WTC11 (cell line): ENCODE measurements at regions not wholly inside any gene's neighbourhood (a gene's known extent, or its start where the extent isn't known, plus 50 kb on each side); places are given as distances from the start of the nearest gene placed in this dataset.

Source experiments
- ATAC-seq: fragments of 200-7000 bp; cut with Tn5 transposase; 2 replicates; pipeline ENCODE4 v1.10.0; 2021; ENCODE audit warnings: mild to moderate bottlenecking, moderate library complexity
- CTCF ChIA-PET: fragments of 300-600 bp; sonication (Branson Sonifier 250); formaldehyde crosslinking; loops from one replicate; lab custom pipeline; 2021; ENCODE audit warnings: antibody characterized with exemption; lab: Charles Lee
- POLR2A ChIA-PET: fragments of 350-600 bp; sonication (Branson Sonifier 250); formaldehyde crosslinking; loops from one replicate; lab custom pipeline; 2021; ENCODE audit warnings: antibody characterized with exemption; lab: Charles Lee
- DNase-seq: peaks from one replicate; pipeline ENCODE4 v3.0.0; 2021; ENCODE audit warnings: low spot score
- H3K27ac Mint-ChIP-seq: 2 replicates; pipeline ENCODE4 v1.8.0; 2021; ENCODE audit warnings: mixed read lengths
- H3K27me3 Mint-ChIP-seq: 2 replicates; pipeline ENCODE4 v1.8.0; 2021; ENCODE audit warnings: low read depth, mild to moderate bottlenecking, moderate library complexity, mixed read lengths
- H3K36me3 Mint-ChIP-seq: 2 replicates; pipeline ENCODE4 v1.8.0; 2021; ENCODE audit warnings: mixed read lengths
- H3K4me1 Mint-ChIP-seq: 2 replicates; pipeline ENCODE4 v1.8.0; 2022; ENCODE audit warnings: mixed read lengths
- H3K4me3 Mint-ChIP-seq: 2 replicates; pipeline ENCODE4 v1.8.0; 2021; ENCODE audit warnings: mild to moderate bottlenecking, moderate library complexity, mixed read lengths
- H3K9me3 Mint-ChIP-seq: 2 replicates; pipeline ENCODE4 v1.8.0; 2021; ENCODE audit warnings: mixed read lengths
- ATF1 ChIP-seq: sonication (generic); formaldehyde crosslinking; IDR thresholded peaks from 2 replicates; pipeline ENCODE4 v1.8.1; 2023; ENCODE audit warnings: mild to moderate bottlenecking, moderate library complexity, missing genetic modification reagents
- EMX1 ChIP-seq: fragments of 250-450 bp; sonication (Bioruptor Pico); IDR thresholded peaks from 2 replicates; pipeline ENCODE4 v1.8.0; 2021; ENCODE audit warnings: mild to moderate bottlenecking
- ETV6 ChIP-seq: sonication (generic); formaldehyde crosslinking; IDR thresholded peaks from 2 replicates; pipeline ENCODE4 v1.8.1; 2022; ENCODE audit warnings: mild to moderate bottlenecking, missing genetic modification reagents
- FOXJ3 ChIP-seq: sonication (generic); formaldehyde crosslinking; IDR thresholded peaks from 2 replicates; pipeline ENCODE4 v1.9.0; 2021; ENCODE audit warnings: missing genetic modification reagents, mild to moderate bottlenecking, borderline replicate concordance
- FOXK1 ChIP-seq: sonication (generic); formaldehyde crosslinking; IDR thresholded peaks from 2 replicates; pipeline ENCODE4 v1.8.0; 2022; ENCODE audit warnings: mild to moderate bottlenecking, moderate library complexity, missing genetic modification reagents
- FOXP1 ChIP-seq: sonication (generic); formaldehyde crosslinking; IDR thresholded peaks from 2 replicates; pipeline ENCODE4 v1.8.0; 2022; ENCODE audit warnings: missing genetic modification reagents, mild to moderate bottlenecking, moderate library complexity, borderline replicate concordance
- GRHL2 ChIP-seq: fragments of 250-450 bp; sonication (Bioruptor Pico); IDR thresholded peaks from 2 replicates; pipeline ENCODE4 v1.8.0; 2022; ENCODE audit warnings: mild to moderate bottlenecking, moderate library complexity; ENCODE audit not compliant: insufficient replicate concordance, severe bottlenecking
- MXD4 ChIP-seq: fragments of 250-450 bp; sonication (Bioruptor Pico); IDR thresholded peaks from 2 replicates; pipeline ENCODE4 v1.8.0; 2021; ENCODE audit warnings: mild to moderate bottlenecking, moderate library complexity, borderline replicate concordance
- NFATC4 ChIP-seq: fragments of 250-450 bp; sonication (Bioruptor Pico); IDR thresholded peaks from 2 replicates; pipeline ENCODE4 v1.9.0; 2021; ENCODE audit warnings: mild to moderate bottlenecking
- NR1H2 ChIP-seq: sonication (generic); formaldehyde crosslinking; IDR thresholded peaks from 2 replicates; pipeline ENCODE4 v1.9.0; 2021; ENCODE audit warnings: mild to moderate bottlenecking, moderate library complexity, missing genetic modification reagents
- ZNF121 ChIP-seq: sonication (generic); formaldehyde crosslinking; IDR thresholded peaks from 2 replicates; pipeline ENCODE4 v1.8.0; 2023; ENCODE audit warnings: missing genetic modification reagents
- ZNF138 ChIP-seq: sonication (generic); formaldehyde crosslinking; conservative IDR thresholded peaks from 2 replicates; pipeline ENCODE4 v1.8.1; 2022; ENCODE audit warnings: mild to moderate bottlenecking, moderate library complexity, missing genetic modification reagents
- ZNF396 ChIP-seq: fragments of 250-450 bp; sonication (Bioruptor Pico); IDR thresholded peaks from 2 replicates; pipeline ENCODE4 v1.8.0; 2021; ENCODE audit warnings: mild to moderate bottlenecking, moderate library complexity, borderline replicate concordance
- ZNF671 ChIP-seq: fragments of 250-450 bp; sonication (Bioruptor Pico); IDR thresholded peaks from 2 replicates; pipeline ENCODE4 v1.8.0; 2021; ENCODE audit warnings: mild to moderate bottlenecking
- TF ChIP-seq, protein P1 (sequence below): sonication (generic); formaldehyde crosslinking; IDR thresholded peaks from 2 replicates; pipeline ENCODE4 v1.8.1; 2023; ENCODE audit warnings: mild to moderate bottlenecking, missing genetic modification reagents, moderate library complexity
- TF ChIP-seq, protein P2 (sequence below): sonication (generic); formaldehyde crosslinking; conservative IDR thresholded peaks from 2 replicates; pipeline ENCODE4 v1.8.1; 2023; ENCODE audit warnings: mild to moderate bottlenecking, low read depth, missing genetic modification reagents, moderate library complexity
- TF ChIP-seq, protein P3 (sequence below): fragments of 250-450 bp; sonication (Bioruptor Pico); IDR thresholded peaks from 2 replicates; pipeline ENCODE4 v1.9.0; 2021; ENCODE audit warnings: mild to moderate bottlenecking, borderline replicate concordance
- TF ChIP-seq, protein P4 (sequence below): sonication (generic); formaldehyde crosslinking; IDR thresholded peaks from 2 replicates; pipeline ENCODE4 v1.8.0; 2022; ENCODE audit warnings: mild to moderate bottlenecking, missing genetic modification reagents
- TF ChIP-seq, protein P5 (sequence below): sonication (generic); formaldehyde crosslinking; conservative IDR thresholded peaks from 2 replicates; pipeline ENCODE4 v1.8.1; 2022; ENCODE audit warnings: mild to moderate bottlenecking, missing genetic modification reagents

DNA sequence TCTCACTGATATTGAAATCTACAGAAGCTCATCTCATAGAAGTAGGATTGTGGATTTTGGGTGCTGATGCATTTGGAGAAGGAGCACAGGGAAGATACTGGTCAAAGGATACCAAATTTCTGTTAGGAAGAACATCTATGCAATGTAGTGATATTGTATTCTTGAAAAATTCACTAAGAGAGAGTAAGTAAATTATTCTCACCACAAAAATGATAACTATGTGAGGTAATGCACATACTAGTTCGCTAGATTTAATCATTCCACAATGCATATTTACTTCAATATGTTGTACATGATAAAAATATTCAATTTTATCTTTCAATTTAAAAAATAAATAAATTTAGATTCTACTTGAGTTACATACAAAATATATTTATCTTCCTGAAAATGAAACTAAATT, 2040.5 kb upstream of the C9orf72 start:
- no peak overlapping the region for H3K4me3 Mint-ChIP-seq
- H3K4me1 Mint-ChIP-seq: peaks cover 11% of the 10 kb centered on the region
- no peak overlapping the region for H3K27ac Mint-ChIP-seq
- ChIA-PET CTCF (no interaction called here), POLR2A (no interaction called here)
- no peak for ATAC-seq
- no peaks in the 10 kb centered on the region for H3K36me3 Mint-ChIP-seq
- H3K27me3 Mint-ChIP-seq: no peaks in the 10 kb centered on the region
- TF ChIP-seq FOXP1: no peak
- TF ChIP-seq ZNF396 (CRISPR knock-in tag): no peak
- no peaks in the 10 kb centered on the region for H3K9me3 Mint-ChIP-seq
- DNase-seq: no peak

DNA sequence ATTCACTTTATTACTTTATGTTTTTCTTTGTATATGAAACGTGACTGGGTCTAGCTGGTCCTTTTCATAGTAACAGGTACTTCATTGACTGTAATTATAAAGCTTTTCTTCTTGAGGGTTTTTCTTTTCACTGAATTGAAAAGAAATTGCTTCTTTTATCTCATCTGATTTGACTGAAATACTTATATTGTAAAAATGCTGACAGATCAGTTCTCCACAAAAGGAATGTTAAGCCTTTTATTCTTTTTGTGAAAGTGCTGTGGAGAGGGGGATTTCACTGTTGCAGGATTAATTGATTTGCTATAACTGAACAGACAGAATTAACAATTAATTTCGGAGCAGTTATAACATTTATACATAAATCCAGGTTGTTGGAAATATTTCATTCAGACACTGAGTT, 2043.6 kb upstream of the C9orf72 start:
- H3K4me3 Mint-ChIP-seq: no peak overlapping the region

More for the DNA sequence above, 2043.6 kb upstream of the C9orf72 start:
- ATAC-seq (no peak), DNase-seq (no peak)
- no peaks in the 10 kb centered on the region for H3K27me3 Mint-ChIP-seq
- no peak overlapping the region for H3K27ac Mint-ChIP-seq
- peaks cover 11% of the 10 kb centered on the region for H3K4me1 Mint-ChIP-seq
- H3K9me3 Mint-ChIP-seq: no peaks in the 10 kb centered on the region
- CTCF ChIA-PET: no interaction called here
- no peaks in the 10 kb centered on the region for H3K36me3 Mint-ChIP-seq
- TF ChIP-seq ZNF138 (no peak), NR1H2 (no peak), ZNF396 (CRISPR knock-in tag) (no peak), EMX1 (CRISPR knock-in tag) (no peak), ZNF121 (CRISPR knock-in tag) (no peak), FOXK1 (CRISPR knock-in tag) (no peak), ZNF671 (CRISPR knock-in tag) (no peak), ATF1 (CRISPR knock-in tag) (no peak), FOXP1 (no peak), FOXJ3 (no peak), MXD4 (no peak), NFATC4 (CRISPR knock-in tag) (no peak), ETV6 (CRISPR knock-in tag) (no peak), GRHL2 (CRISPR knock-in tag) (no peak)
- TF ChIP-seq, protein P1, sequence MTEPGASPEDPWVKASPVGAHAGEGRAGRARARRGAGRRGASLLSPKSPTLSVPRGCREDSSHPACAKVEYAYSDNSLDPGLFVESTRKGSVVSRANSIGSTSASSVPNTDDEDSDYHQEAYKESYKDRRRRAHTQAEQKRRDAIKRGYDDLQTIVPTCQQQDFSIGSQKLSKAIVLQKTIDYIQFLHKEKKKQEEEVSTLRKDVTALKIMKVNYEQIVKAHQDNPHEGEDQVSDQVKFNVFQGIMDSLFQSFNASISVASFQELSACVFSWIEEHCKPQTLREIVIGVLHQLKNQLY: no peak
- TF ChIP-seq, protein P2, sequence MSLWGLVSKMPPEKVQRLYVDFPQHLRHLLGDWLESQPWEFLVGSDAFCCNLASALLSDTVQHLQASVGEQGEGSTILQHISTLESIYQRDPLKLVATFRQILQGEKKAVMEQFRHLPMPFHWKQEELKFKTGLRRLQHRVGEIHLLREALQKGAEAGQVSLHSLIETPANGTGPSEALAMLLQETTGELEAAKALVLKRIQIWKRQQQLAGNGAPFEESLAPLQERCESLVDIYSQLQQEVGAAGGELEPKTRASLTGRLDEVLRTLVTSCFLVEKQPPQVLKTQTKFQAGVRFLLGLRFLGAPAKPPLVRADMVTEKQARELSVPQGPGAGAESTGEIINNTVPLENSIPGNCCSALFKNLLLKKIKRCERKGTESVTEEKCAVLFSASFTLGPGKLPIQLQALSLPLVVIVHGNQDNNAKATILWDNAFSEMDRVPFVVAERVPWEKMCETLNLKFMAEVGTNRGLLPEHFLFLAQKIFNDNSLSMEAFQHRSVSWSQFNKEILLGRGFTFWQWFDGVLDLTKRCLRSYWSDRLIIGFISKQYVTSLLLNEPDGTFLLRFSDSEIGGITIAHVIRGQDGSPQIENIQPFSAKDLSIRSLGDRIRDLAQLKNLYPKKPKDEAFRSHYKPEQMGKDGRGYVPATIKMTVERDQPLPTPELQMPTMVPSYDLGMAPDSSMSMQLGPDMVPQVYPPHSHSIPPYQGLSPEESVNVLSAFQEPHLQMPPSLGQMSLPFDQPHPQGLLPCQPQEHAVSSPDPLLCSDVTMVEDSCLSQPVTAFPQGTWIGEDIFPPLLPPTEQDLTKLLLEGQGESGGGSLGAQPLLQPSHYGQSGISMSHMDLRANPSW (CRISPR knock-in tag): no peak
- TF ChIP-seq, protein P3, sequence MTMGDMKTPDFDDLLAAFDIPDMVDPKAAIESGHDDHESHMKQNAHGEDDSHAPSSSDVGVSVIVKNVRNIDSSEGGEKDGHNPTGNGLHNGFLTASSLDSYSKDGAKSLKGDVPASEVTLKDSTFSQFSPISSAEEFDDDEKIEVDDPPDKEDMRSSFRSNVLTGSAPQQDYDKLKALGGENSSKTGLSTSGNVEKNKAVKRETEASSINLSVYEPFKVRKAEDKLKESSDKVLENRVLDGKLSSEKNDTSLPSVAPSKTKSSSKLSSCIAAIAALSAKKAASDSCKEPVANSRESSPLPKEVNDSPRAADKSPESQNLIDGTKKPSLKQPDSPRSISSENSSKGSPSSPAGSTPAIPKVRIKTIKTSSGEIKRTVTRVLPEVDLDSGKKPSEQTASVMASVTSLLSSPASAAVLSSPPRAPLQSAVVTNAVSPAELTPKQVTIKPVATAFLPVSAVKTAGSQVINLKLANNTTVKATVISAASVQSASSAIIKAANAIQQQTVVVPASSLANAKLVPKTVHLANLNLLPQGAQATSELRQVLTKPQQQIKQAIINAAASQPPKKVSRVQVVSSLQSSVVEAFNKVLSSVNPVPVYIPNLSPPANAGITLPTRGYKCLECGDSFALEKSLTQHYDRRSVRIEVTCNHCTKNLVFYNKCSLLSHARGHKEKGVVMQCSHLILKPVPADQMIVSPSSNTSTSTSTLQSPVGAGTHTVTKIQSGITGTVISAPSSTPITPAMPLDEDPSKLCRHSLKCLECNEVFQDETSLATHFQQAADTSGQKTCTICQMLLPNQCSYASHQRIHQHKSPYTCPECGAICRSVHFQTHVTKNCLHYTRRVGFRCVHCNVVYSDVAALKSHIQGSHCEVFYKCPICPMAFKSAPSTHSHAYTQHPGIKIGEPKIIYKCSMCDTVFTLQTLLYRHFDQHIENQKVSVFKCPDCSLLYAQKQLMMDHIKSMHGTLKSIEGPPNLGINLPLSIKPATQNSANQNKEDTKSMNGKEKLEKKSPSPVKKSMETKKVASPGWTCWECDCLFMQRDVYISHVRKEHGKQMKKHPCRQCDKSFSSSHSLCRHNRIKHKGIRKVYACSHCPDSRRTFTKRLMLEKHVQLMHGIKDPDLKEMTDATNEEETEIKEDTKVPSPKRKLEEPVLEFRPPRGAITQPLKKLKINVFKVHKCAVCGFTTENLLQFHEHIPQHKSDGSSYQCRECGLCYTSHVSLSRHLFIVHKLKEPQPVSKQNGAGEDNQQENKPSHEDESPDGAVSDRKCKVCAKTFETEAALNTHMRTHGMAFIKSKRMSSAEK: no peak
- TF ChIP-seq, protein P4, sequence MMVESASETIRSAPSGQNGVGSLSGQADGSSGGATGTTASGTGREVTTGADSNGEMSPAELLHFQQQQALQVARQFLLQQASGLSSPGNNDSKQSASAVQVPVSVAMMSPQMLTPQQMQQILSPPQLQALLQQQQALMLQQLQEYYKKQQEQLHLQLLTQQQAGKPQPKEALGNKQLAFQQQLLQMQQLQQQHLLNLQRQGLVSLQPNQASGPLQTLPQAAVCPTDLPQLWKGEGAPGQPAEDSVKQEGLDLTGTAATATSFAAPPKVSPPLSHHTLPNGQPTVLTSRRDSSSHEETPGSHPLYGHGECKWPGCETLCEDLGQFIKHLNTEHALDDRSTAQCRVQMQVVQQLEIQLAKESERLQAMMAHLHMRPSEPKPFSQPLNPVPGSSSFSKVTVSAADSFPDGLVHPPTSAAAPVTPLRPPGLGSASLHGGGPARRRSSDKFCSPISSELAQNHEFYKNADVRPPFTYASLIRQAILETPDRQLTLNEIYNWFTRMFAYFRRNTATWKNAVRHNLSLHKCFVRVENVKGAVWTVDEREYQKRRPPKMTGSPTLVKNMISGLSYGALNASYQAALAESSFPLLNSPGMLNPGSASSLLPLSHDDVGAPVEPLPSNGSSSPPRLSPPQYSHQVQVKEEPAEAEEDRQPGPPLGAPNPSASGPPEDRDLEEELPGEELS (CRISPR knock-in tag): no peak
- TF ChIP-seq, protein P5, sequence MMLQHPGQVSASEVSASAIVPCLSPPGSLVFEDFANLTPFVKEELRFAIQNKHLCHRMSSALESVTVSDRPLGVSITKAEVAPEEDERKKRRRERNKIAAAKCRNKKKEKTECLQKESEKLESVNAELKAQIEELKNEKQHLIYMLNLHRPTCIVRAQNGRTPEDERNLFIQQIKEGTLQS (CRISPR knock-in tag): no peak
- POLR2A ChIA-PET: no interaction called here
